ENCODE measurements at regions not wholly inside any gene's neighbourhood (a gene's known extent, or its start where the extent isn't known, plus 50 kb on each side); places are given as distances from the start of the nearest gene placed in this dataset.

DNA sequence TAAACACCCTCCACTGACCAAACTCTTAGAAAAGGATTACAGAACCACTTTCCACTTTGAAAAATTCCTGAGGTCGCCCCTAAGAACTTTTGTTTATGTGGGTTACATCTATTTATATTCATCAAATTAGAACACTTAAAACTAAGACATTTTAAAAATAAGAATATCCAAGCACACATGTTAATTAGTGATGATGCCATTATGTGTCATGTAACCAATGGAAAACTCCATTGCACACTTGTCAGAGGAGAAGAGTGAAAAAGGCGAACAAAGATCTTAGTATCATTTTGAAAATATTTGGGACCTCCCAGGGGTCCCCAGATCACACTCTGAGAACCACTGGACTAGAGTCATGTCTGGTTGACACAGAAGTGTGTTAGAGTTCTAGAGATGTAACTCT lies 882.4 kb upstream of the AMELY start:
- TF ChIP-seq POLR2A (IDR thresholded peaks at IDR 0.05) = no peak
- TF ChIP-seq, protein P1, sequence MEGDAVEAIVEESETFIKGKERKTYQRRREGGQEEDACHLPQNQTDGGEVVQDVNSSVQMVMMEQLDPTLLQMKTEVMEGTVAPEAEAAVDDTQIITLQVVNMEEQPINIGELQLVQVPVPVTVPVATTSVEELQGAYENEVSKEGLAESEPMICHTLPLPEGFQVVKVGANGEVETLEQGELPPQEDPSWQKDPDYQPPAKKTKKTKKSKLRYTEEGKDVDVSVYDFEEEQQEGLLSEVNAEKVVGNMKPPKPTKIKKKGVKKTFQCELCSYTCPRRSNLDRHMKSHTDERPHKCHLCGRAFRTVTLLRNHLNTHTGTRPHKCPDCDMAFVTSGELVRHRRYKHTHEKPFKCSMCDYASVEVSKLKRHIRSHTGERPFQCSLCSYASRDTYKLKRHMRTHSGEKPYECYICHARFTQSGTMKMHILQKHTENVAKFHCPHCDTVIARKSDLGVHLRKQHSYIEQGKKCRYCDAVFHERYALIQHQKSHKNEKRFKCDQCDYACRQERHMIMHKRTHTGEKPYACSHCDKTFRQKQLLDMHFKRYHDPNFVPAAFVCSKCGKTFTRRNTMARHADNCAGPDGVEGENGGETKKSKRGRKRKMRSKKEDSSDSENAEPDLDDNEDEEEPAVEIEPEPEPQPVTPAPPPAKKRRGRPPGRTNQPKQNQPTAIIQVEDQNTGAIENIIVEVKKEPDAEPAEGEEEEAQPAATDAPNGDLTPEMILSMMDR (IDR thresholded peaks at IDR 0.05) = no peak
